Activated CD4-positive, alpha-beta T cell treated with anti-CD3 and anti-CD28 coated beads, Interleukin-2, Interleukin-4, amounts not matched to agents 100 ng/mL and 50 ng/mL, durations not matched to agents 16 hours and 8 hours (primary cell): ENCODE measurements at regions not wholly inside any gene's neighbourhood (a gene's known extent, or its start where the extent isn't known, plus 50 kb on each side); places are given as distances from the start of the nearest gene placed in this dataset.

Source experiments
- DNase-seq: peaks from one replicate; pipeline ENCODE4 v3.0.0-alpha.2; 2020; ENCODE audit warnings: low spot score

DNA sequence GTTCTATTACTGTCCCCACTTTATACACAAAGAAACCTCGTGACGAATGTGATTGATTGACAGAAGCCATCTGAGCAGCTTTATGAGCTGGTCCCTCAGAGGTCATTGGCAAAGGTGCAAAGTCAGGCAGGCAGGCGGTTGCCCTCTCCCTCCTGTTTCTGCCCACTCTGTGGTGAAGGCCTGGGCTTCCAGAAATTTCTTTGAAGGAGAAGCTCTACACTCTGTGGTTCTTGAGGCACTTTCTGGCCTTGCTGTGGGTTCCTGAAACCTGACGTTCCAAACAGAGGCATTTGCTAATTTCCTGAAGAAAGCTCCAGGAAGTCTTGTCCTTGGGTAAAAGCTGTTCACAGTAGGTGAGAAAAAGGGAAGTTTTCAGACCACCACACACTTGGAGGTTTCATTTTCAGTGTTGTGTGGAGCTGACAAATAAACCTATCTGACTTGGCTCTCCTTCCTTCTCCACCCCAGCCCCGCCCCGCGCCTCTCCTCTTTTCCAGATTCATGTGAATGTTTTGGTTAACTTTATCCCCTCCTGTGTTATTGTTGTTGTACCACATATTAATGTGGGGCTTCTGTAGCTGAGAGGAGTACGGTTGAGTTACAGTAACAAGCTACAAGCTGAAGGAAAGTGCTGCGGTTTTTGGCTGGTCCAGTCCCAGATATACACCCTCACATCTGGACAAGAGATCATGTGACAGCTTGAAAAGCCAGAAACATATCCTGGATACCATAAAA is 274.1 kb downstream of the CLIC5 start:
- peak; percentile 53 for DNase-seq

DNA sequence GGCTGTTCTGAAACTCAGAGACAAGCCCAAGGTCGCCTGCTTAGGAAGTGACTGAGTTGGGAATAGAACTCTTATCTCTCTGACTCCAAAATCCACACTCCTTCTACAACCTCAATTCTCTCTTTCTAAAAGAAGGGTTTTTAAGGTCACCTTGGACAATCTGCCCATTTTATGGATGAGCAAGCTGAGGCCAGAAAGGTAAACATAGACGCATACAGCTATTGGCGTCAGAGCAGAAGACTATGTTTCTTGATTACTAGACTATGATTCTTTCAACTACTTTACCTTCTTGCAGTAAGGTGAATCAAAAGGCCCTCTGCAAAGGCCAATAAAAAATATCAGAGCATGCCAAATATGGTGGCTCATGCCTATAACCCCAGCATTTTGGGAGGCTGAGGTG is 276.6 kb downstream of the CLIC5 start:
- DNase-seq: no peak

DNA sequence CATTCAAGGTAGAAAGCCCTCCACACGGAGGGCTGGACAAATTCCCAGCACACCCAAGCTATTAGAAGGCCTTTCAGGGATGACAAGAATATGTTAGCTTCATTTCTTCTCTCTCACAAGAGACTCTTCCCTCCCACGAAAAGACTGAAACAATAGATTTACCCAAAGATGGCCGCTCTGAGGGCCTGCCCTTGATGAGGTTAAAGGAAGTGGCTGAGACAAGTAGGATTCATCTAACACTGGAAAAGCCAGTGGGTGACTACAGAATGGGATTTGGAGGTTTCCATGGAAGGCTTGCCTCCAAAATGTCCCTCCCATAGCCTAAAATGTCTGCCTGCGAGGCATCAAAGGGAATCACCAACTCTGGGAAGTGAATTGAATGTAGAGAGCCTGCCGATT is 277.6 kb downstream of the CLIC5 start:
- DNase-seq: no peak

DNA sequence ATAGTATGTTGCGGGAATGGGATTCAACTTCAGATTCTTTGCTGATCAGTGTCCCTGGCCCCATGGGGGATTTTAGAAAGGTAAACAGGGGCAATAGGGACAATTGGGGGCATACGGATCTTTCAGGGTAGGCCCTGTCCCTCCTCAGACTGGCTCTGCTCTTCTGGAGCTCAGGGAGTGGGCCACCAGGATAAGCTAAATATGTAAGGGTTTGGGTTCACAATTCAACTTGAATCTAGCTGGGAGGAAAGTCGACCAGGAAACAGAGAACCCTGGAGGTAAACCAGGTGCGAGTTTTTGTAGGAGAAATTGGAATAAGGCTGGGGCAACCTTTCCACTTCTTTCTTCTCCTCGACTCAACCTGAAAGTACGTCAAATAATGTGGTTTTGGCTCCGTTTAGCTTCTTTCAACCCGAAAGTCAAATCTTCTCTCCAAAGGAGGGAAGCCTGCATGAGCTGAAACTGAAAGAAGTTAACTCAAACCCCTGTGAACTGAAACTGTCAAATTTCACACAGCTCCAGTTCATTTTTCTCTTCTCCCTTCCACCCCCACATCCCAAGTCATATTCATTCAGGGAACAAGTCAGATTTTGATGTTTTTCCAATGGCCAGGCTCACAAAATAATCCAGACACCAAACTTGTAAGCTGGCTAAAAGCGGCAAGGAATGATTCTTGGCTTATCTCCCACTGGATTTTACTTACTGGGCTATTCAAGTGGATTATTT is 278.2 kb downstream of the CLIC5 start:
- peak; percentile 89 for DNase-seq

DNA sequence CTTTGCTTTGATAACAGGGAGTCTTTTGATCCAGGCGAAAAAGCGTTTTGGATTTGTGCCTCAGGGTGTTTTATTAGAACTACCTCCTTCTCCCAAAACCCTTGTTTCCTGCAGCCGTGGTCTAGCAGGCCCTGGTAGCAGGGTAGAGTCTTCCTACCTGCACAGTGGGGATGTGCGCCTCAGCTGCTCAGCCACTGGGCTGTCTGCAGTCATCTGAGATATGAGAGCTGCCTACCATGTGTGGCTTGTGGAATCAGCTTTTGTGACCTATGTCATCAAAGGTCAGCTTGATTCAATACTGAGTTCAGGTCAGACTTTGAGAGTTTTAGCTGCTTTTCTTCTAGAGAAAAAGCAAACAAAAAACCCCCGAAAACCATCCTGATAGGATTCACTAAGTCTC is 279.5 kb downstream of the CLIC5 start:
- DNase-seq: no peak

DNA sequence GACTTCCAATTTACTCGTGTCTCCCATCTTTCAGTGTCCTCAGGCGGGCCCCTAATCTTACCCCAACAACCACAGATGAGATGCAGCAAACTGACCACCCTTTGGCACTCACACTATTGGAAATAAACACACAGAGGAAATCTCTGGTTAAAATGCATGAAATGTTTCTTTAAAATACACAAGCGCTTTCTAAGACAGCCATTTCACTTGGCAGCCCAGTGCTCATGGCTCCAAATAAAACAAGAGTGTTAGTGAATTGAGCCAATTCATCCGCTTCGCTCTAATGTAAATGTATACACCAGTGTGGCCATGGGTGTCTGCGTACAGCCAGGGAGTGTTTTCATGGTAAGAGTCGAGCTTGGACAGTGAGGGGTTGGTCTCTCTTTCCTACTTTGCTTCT is 282.9 kb downstream of the CLIC5 start:
- no peak for DNase-seq

DNA sequence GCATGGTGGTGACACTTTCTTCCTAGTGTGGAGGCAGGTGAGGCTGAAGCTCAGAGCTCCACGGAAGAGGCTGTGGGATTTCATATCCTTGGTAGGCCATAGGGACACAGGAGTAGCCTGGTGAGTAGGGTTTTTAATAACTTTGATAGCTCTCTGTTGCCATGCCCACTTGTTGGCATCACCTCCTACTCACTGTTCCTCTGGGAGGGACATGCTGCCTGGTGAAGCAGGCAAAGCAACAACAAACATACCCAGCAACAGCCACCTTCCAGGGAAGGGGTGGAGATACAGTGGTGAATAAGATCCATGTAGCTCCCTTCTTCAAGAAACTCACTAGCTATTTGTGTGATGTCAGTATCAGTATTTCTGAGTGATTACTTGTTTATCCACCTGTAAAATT is 285.4 kb downstream of the CLIC5 start:
- no peak for DNase-seq

DNA sequence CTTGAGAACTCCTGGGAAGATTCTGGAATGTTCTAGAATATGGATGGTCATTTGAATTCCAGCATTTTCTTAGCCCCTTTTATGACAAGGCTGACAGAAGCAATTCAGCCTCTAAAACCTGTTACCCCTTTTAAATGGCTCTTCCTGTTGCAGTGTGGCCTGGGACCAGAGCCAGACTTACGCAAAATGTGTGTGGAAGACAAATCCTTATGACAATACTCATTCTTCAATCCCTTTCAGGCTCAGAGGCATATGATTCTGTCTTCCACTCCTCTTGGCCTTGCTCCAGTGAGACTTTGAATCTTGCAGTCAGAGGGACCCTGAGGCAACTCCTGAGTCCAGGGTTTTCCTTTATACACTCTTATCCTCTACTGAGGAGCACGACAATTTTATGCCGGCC is 287.0 kb downstream of the CLIC5 start:
- no peak for DNase-seq

DNA sequence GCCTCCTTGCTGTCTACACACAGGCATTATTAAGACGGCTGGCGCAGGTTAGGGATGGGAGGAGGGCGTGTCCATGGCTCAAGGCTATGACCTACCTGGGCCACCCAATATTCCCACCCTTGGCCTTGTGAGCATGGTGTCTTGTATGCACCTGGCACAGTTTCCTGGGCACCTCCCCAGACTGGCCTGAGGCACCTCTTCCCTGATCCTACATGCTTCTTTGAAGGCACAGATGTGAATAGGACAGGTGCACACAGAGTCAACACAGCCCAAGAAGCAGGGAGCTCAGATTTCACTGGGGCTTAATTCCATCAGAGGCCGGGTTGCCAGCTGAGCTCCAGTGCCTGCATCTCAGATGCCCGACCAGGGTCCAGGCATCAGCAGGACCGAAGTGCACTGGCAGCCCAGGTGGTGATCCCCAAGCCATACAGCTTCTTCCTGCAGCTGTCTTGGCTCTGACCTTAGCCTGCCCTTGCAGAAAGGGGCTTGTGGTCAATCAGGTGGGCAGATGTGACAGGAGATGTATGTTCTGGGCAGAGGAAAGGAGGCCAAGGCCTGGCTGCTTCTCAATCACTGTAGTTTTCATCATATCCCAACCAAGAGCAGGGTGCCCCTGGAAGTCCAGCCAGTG is 287.7 kb downstream of the CLIC5 start:
- DNase-seq: no peak

DNA sequence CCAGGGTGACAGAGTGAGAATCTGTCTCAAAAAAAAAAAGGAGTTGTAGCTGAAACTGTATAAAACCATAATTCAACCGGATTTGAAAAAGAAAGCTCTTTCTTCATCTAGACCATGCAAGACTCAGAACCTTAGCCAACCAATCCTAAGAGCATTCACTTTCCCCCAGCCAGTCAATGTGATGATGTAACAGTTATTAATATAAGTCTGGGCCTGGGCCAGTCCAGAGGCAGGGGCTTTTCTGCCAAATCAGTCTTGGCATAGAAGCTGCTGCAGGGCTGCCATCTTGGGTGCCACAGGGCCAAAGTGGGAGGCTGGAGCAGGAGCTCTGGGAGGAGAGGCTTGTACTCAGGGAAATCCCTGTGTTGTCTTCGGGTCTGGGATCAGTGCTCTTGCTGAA is 288.4 kb downstream of the CLIC5 start:
- DNase-seq: no peak

DNA sequence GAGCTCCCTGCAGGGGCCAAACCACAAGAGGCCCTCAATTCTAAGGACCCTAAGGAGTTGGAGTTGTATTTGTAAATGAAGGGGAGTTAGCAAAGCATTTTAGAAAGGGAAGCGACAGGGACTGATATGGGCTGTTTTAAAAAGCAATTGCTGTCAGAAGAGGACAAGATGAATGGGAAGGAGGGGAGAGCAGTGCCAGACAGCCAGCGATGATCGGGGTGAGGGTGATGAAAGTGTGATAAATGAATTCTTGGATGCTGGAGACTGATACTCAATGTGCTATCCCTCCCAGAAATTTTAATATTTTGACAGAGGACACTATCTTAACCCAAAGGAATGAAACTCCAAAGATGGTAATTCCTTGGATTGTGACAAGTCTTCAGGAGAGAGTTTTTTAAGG is 289.2 kb downstream of the CLIC5 start:
- no peak for DNase-seq

DNA sequence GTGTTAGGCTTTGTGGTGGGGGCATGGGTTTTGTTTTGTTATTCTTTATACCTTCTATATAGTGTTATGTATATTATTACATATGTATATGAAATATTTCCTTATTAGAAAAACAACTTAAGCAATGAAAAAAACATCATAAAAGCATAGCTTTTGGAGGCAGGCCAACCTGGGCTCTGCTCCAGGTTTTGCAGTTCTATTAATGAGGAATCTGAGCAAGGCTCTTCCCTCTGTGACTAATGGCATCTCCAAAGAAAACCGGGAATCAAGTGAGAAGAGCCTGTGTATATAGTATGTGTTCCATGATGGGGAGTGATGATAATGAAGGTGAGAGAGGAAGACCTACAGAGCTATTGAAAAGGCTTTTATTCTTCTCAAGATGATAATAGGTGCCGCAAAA is 291.1 kb downstream of the CLIC5 start:
- DNase-seq: no peak

DNA sequence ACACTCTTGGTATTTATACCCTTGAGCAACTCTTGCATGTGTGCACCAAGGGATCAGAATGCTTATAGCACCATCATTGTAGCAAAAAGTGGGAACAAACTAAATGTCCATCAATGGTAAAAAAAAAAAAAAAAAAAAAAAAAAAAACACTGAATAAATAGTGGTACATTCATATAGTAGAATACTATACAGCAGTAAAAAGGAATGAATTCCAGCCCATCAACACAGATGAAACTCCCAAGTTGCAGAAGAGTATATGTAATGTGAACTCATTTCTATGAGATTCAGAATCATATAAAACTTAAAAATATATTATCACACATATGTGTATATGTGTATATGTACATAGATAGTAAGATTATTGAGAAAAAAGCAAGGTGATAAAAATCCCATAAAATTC is 291.6 kb downstream of the CLIC5 start:
- DNase-seq: no peak

DNA sequence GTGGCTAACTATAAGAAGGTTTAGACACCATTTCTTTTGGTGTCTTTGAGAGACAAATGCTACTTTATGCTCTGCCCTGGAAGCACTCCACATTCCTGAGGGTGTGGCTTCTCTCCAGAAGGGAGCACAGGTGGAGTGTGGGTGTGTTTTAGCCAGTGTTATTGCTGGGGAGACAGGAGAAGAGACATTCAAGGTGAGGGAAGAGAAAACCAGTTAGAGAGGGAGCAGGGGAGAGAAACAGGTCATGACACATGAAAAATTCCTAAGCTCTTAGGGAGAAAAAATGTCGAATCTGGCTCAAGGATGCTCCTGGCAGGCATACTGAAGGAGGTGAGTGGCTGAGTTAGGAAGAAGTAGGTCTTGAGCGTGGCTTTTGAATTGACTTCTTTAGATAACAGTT is 292.8 kb downstream of the CLIC5 start:
- DNase-seq: no peak

DNA sequence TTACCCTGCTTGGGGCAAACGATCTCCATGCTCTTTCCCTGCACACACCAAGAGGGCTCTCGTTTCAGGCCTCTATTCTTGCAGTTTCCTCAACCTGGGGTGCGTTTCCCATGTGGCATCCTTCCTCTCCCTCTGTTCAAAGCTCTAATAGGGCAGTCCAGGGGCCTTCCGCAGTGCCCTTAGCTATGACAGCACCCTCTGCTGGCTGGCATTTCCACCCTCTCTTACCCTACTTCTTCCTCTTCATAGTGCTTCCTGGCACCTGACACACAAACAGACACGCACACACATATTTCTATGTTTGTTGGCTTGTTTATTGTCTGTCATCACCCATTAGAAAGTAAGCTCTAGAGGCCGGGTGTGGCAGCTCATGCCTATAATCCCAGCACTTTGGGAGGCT is 294.0 kb downstream of the CLIC5 start:
- DNase-seq: no peak

DNA sequence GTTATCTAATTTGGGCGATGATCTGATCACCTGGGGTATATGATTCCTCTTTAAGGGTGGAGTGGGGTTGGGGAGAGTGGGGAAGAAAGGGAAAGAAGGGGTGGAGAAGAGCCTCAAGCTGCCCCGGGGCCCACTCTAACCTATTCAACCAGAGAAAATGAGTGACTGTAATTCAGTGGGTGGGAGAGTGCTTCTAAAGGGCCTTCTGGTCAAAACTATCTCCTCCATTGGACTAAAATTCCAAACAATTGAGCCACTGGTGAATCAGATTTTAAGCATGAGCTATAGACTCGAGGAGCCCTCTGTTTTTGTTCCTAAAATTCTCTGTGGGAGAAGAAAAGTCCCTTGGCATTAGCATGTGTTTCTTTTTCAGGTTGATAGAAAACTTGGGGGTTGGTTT is 296.8 kb downstream of the CLIC5 start:
- no peak for DNase-seq

DNA sequence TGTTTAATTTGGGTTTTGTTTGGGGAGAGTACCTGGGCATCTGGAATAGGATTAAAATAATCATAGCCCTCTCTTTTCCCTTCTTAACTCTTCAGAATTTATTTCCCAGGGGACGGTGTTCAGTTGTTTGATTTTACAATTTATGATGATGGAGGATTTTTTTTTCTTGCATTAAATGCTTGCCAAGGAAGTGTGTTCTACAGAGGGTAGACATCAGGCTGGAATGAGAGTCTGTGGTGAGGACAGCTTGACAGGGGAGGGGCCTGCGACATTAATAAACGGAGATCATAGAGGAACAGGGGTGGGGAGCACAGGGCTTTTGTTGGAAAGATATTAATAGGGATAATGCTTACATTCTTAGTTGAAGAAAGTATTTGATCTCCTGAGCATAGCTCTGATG is 297.5 kb downstream of the CLIC5 start:
- no peak for DNase-seq

DNA sequence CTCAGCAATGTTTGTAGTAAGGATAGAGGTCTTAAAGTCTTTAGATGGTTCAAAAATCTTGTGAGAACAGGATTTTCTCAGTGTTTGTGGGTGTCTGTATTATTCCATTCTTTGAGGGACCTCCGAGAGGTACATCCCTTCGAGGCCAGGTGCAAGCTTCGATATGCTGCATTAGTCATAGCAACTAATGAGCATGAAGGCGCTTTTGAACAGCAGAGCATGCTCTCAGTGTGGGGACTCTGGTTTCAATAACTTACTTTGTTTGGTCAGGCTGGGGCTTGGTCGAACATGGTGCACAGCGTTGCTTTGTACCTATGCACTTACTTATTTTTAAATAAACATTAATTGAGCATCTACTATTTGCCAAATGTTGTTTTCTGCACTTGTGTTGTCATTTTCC is 297.9 kb downstream of the CLIC5 start:
- no peak for DNase-seq

DNA sequence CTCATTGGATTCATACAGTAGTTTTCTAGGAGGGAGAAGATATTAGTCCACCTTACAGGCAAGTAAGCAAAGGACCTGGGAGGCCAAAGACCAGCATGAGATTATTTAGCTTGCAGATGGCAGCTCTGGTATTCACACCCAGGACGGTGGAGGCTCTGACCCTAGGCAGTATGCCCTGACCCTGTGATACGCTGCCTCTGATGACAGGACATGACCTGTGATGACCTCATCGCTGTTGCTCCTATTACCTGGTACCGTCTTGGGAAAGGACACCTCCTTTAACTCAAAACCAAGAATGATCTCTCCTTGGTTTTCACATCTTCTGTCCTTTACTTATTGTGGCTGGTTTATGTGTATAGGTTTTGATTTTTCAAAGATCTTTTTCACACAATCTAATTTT is 298.6 kb downstream of the CLIC5 start:
- no peak for DNase-seq

DNA sequence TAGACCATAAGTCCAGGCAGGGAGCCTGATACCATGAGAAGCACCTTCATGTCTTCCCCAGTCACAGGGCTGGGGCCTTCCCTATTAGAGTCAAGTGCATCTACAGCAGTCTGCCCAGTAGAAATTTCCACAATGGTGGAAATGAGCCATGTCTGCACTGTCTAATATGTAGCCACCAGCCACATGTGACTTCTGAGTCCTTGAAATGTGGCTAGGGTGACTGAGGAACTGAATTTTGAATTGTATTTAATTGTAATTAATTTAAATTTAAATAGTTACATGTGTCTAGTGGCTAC is 300.2 kb downstream of the CLIC5 start:
- DNase-seq: no peak

DNA sequence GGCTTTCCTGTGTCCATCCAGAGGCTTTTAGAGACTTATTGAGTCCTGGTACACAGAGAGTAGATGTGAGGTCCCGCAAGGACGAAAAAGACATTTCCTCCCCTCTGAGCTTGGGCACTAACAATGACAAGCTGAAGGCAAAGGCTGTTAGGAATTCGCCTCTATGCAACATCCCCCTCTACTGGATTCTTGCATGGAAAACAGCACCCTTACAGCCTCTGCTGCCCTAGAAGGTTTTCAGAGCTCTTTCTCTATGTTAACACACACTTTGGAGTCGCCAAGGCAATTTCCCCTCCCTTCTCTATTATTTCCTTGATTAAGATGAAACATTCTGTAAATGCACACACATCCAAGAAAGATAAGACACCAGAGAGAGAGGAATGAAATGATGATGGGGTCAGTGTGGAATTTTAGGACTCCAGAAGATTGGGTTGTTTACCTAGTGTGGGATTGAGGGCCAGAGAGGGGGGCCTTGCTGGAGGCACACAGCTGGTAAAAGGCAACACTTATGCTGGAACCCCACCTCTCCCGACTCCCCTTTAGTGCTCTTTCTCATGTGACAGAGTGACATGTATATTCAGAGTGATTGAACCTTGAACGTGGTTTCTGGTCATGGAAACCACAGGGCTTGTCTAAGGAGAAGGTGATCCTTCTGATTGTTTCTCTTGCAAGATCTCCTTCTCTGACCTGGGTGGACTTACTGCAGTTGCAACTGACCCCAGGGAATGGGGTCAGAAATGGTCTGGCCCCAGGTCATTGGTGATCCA is 300.7 kb downstream of the CLIC5 start:
- DNase-seq: peak; percentile 72

DNA sequence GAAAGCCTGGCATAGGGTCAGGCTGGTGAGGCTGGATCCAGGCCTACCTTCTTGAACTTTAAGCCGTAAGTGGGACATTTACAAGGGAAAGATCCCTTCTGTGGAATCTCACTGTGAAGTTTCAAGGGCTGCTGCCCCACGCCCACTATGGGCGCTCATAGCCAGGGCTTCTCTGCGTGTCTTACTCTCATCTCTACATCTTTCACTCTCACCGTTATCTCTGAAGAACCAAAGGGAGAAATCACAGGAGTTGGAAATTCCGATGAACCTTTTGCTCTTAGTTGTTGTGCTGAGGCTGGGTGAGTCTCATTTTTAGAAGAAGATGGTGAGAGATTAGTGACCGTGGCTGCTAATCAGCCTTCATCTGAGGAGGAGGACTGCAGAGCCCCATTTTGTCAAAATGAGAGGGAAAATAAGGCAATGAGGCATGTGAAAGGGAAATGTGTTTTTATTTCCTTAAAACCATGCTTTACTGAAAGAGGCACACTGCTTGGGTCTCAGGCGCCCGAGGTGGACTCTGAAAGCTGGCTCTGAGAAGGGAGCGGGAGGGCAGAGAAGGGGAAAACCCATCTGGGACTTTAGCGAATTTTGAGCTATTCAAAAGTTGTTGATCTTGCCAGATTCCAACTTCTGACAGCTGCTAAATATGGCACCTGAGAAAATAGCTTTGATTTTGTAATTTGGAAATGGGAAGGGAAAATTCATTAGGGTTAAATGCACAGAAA is 301.5 kb downstream of the CLIC5 start:
- peak; percentile 84 for DNase-seq
